Naive B cell (primary cell): ENCODE measurements at regions not wholly inside any gene's neighbourhood (a gene's known extent, or its start where the extent isn't known, plus 50 kb on each side); places are given as distances from the start of the nearest gene placed in this dataset.

Source experiments
- ATAC-seq, 2 donors: fragments of 150-1000 bp; cut with Tn5 transposase; 2 replicates each; pipeline ENCODE4 v1.10.0; 2021; ENCODE audit warnings: low read depth in 2 of 2, mild to moderate bottlenecking in 2 of 2, moderate library complexity in 2 of 2
- DNase-seq: peaks from one replicate; pipeline ENCODE4 v3.0.0; 2022
- H3K27ac Mint-ChIP-seq, 6 donors: one replicate each; pipeline ENCODE4 v1.8.0; 2020 to 2022; ENCODE audit warnings: mild to moderate bottlenecking in 6 of 6, mixed read lengths in 6 of 6, moderate library complexity in 5 of 6, inconsistent platforms in 2 of 6
- H3K27me3 Mint-ChIP-seq, 3 donors: one replicate each; pipeline ENCODE4 v1.8.0; 2021 to 2022; ENCODE audit warnings: mixed read lengths in 3 of 3, mild to moderate bottlenecking in 1 of 3
- H3K36me3 Mint-ChIP-seq, 2 donors: one replicate each; pipeline ENCODE4 v1.8.0; 2020 to 2022; ENCODE audit warnings: mixed read lengths in 2 of 2, inconsistent platforms in 1 of 2, mild to moderate bottlenecking in 1 of 2
- H3K4me1 Mint-ChIP-seq, 3 donors: one replicate each; pipeline ENCODE4 v1.8.0; 2020 to 2022; ENCODE audit warnings: mixed read lengths in 3 of 3, inconsistent platforms in 1 of 3, mild to moderate bottlenecking in 1 of 3, moderate library complexity in 1 of 3
- H3K4me3 Mint-ChIP-seq, 8 donors: one replicate each; pipeline ENCODE4 v1.8.0; 2020 to 2022; ENCODE audit warnings: mild to moderate bottlenecking in 8 of 8, mixed read lengths in 8 of 8, moderate library complexity in 8 of 8, inconsistent platforms in 2 of 8
- H3K9me3 Mint-ChIP-seq, 7 donors: one replicate each; pipeline ENCODE4 v1.8.0; 2020 to 2022; ENCODE audit warnings: mixed read lengths in 7 of 7, mild to moderate bottlenecking in 5 of 7, inconsistent platforms in 2 of 7, moderate library complexity in 1 of 7

GRCh38 chr4:166228112-166228511 lies 355.1 kb downstream of the TLL1 start:
- Mint-ChIP-seq H3K27me3 (no peaks in the 10 kb centered on the region), H3K36me3 (no peaks in the 10 kb centered on the region), H3K9me3 (peaks cover 0 to 3% (median 0%) of the 10 kb centered on the region in 7 donors), H3K27ac (no peak overlapping the region), H3K4me3 (peak overlapping the region in 1 of 8 donors; percentile 55), H3K4me1 (no peaks in the 10 kb centered on the region)
- no peak for ATAC-seq
- DNase-seq, result no peak

- ATAC-seq, result no peak
- H3K36me3 Mint-ChIP-seq, result no peaks in the 10 kb centered on the region
- no peaks in the 10 kb centered on the region for H3K4me1 Mint-ChIP-seq
- H3K4me3 Mint-ChIP-seq, result no peak overlapping the region
- no peak overlapping the region for H3K27ac Mint-ChIP-seq
- peaks cover 0 to 3% (median 2%) of the 10 kb centered on the region in 7 donors for H3K9me3 Mint-ChIP-seq
- H3K27me3 Mint-ChIP-seq, result no peaks in the 10 kb centered on the region
- no peak for DNase-seq
Measured at GRCh38 chr4:166229799-166230198, 356.8 kb downstream of the TLL1 start.

DNA sequence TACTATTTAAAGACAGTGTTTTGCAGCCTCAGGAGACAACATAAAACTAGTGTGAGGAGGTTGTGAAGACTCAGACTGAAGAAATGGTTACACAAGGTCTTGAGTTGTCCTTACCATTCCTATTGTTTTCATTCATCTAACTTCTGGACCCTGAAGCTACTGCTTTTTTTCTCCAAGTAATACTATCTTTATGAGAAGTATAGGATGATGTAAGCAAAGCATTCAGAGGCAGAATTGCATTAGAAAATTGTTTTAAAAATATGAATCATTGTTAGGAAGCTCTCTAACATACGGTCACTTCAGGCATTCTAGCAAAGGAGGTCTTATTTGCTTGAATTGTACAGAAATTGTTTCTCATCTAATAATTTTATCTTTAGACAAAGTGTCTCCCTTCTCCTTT lies 357.8 kb downstream of the TLL1 start:
- Mint-ChIP-seq H3K27ac (no peak overlapping the region), H3K4me1 (no peaks in the 10 kb centered on the region), H3K36me3 (no peaks in the 10 kb centered on the region), H3K4me3 (no peak overlapping the region), H3K27me3 (no peaks in the 10 kb centered on the region), H3K9me3 (peaks cover 0 to 3% (median 2%) of the 10 kb centered on the region in 7 donors)
- ATAC-seq (no peak), DNase-seq (no peak)

- no peaks in the 10 kb centered on the region for H3K36me3 Mint-ChIP-seq
- ATAC-seq, result no peak
- H3K27me3 Mint-ChIP-seq, result no peaks in the 10 kb centered on the region
- H3K27ac Mint-ChIP-seq, result no peak overlapping the region
- H3K4me3 Mint-ChIP-seq, result no peak overlapping the region
- DNase-seq, result no peak
- no peaks in the 10 kb centered on the region for H3K4me1 Mint-ChIP-seq
- peaks cover 0 to 12% (median 4%) of the 10 kb centered on the region in 7 donors for H3K9me3 Mint-ChIP-seq
Measured at GRCh38 chr4:166239354-166239753, 366.3 kb downstream of the TLL1 start.

DNA sequence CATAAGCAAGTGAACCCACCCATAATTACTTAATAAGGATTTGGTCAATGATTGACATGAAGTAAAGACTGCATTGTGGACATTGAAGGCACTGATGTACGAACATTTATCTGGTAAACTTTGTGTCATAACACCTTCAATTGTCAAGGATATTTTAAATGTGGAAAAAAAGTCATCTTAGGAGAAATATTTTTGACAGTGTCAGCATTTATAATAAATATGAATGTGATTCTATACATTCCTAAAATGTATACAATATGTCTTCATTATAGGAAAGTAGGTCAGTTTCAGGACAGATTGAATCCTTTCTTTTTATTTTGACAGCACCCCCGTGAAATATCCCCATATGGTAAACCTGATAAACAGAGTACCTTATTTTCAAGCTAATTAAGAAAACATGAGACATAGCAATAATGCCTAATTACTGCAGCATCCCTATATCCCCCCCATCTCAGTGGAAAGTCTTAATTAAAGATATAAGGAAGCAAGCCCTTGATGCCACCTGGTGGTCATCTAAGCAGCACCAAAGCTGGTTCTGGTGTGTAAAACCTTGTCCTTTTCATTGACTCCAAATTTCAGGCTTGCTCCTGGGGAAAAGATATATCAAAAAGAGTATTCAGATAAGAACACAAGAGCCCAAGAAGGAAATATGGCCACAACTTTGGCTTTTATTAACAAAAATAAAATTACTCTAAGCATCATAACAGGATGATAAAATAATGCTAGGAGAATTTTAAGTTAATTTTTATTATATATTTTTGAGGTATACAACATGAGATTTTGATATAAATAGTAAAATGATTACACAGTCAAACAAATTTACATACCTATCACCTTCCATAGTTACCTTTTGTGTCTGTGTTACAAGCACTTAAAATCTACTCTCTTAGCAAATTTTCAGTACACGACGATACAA lies 379.7 kb downstream of the TLL1 start:
- Mint-ChIP-seq H3K36me3 (no peaks in the 10 kb centered on the region), H3K27me3 (no peaks in the 10 kb centered on the region), H3K27ac (no peak overlapping the region), H3K4me1 (no peaks in the 10 kb centered on the region), H3K4me3 (no peak overlapping the region), H3K9me3 (no peaks in the 10 kb centered on the region)
- ATAC-seq (no peak), DNase-seq (no peak)

GRCh38 chr4:166257276-166257675 lies 384.2 kb downstream of the TLL1 start:
- Mint-ChIP-seq H3K4me3 (no peak overlapping the region), H3K9me3 (no peaks in the 10 kb centered on the region), H3K27ac (no peak overlapping the region), H3K36me3 (no peaks in the 10 kb centered on the region), H3K4me1 (no peaks in the 10 kb centered on the region), H3K27me3 (no peaks in the 10 kb centered on the region)
- no peak for DNase-seq
- no peak for ATAC-seq

GRCh38 chr4:166257891-166258290 lies 384.9 kb downstream of the TLL1 start:
- H3K36me3 Mint-ChIP-seq, result no peaks in the 10 kb centered on the region
- DNase-seq, result no peak

GRCh38 chr4:166259081-166259480 lies 386.0 kb downstream of the TLL1 start:
- H3K4me3 Mint-ChIP-seq, result no peak overlapping the region
- no peak overlapping the region for H3K27ac Mint-ChIP-seq
- H3K27me3 Mint-ChIP-seq, result no peaks in the 10 kb centered on the region
- H3K9me3 Mint-ChIP-seq, result peaks cover 0 to 1% (median 0%) of the 10 kb centered on the region in 7 donors
- DNase-seq (no peak), ATAC-seq (no peak)
- H3K4me1 Mint-ChIP-seq, result no peaks in the 10 kb centered on the region
- H3K36me3 Mint-ChIP-seq, result no peaks in the 10 kb centered on the region

More at GRCh38 chr4:166257891-166258290, 384.9 kb downstream of the TLL1 start:
- H3K9me3 Mint-ChIP-seq, result no peaks in the 10 kb centered on the region
- no peaks in the 10 kb centered on the region for H3K4me1 Mint-ChIP-seq
- H3K4me3 Mint-ChIP-seq, result no peak overlapping the region
- ATAC-seq, result no peak
- H3K27ac Mint-ChIP-seq, result no peak overlapping the region
- H3K27me3 Mint-ChIP-seq, result no peaks in the 10 kb centered on the region

DNA sequence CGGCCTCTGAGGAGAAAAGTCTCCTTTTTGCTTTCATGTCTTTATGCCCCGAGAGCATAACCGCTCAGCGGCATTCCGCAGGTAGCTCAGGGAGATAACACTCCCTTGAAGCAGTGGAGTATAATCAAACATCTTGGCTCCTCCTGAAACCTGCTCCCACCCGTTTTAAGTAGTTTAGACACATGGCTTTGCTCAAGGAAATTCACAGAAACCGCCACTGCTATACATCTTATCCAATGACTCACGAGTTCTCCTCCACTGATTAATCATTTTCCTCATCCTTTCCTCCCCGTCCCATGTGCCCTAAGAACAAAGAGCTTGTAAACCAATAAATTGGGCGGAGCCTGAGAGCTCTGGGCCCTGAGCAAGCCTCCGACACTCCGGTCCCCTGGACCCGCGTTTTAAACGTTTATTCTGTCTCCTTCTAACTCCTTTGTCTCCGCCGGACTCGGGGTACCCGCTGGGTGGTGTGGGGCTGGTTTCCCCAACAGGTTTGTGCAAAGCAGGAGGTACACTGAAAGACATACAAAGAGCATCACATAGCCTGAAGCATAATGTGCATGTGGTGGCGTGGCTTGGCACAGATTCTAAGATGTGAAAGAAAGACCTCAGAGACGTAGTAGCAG lies 401.2 kb downstream of the TLL1 start:
- ATAC-seq (no peak), DNase-seq (no peak)
- Mint-ChIP-seq H3K9me3 (peaks cover 0 to 6% (median 2%) of the 10 kb centered on the region in 7 donors), H3K27me3 (no peaks in the 10 kb centered on the region), H3K27ac (no peak overlapping the region), H3K36me3 (no peaks in the 10 kb centered on the region), H3K4me1 (no peaks in the 10 kb centered on the region), H3K4me3 (no peak overlapping the region)

- peaks cover 0 to 5% (median 2%) of the 10 kb centered on the region in 7 donors for H3K9me3 Mint-ChIP-seq
- no peak overlapping the region for H3K4me3 Mint-ChIP-seq
- no peaks in the 10 kb centered on the region for H3K27me3 Mint-ChIP-seq
- H3K4me1 Mint-ChIP-seq, result no peaks in the 10 kb centered on the region
- H3K27ac Mint-ChIP-seq, result no peak overlapping the region
- DNase-seq, result no peak
- ATAC-seq, result no peak
- H3K36me3 Mint-ChIP-seq, result no peaks in the 10 kb centered on the region
Measured at GRCh38 chr4:166274775-166275174, 401.7 kb downstream of the TLL1 start.

- H3K27ac Mint-ChIP-seq, result no peak overlapping the region
- no peaks in the 10 kb centered on the region for H3K27me3 Mint-ChIP-seq
- H3K4me1 Mint-ChIP-seq, result no peaks in the 10 kb centered on the region
- peaks cover 0 to 5% (median 0%) of the 10 kb centered on the region in 7 donors for H3K9me3 Mint-ChIP-seq
- ATAC-seq (no peak), DNase-seq (no peak)
- no peak overlapping the region for H3K4me3 Mint-ChIP-seq
- H3K36me3 Mint-ChIP-seq, result no peaks in the 10 kb centered on the region
Measured at GRCh38 chr4:166277401-166277800, 404.4 kb downstream of the TLL1 start.

DNA sequence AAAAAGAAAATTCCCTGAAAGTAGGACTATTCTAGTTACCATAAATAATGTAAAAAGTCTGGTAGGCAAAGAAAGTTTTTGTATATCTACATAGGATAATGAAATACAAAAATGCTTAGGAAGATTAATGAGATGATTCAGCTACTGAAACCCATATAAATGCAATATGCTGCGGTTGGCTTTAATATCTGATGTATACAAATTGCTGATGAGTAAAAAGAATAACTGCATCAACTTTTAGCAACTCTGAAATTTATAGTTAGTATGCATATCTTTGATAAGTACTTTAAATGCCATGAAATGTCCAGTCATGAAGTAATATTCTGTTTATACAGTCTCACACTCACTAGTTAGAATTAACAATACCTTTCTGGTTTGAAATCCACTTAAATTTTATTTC lies 404.8 kb downstream of the TLL1 start:
- H3K4me3 Mint-ChIP-seq, result no peak overlapping the region
- no peak for DNase-seq
- H3K27me3 Mint-ChIP-seq, result no peaks in the 10 kb centered on the region
- H3K4me1 Mint-ChIP-seq, result no peaks in the 10 kb centered on the region
- no peak for ATAC-seq
- H3K27ac Mint-ChIP-seq, result no peak overlapping the region
- H3K36me3 Mint-ChIP-seq, result no peaks in the 10 kb centered on the region
- H3K9me3 Mint-ChIP-seq, result peaks cover 0 to 5% (median 0%) of the 10 kb centered on the region in 7 donors

DNA sequence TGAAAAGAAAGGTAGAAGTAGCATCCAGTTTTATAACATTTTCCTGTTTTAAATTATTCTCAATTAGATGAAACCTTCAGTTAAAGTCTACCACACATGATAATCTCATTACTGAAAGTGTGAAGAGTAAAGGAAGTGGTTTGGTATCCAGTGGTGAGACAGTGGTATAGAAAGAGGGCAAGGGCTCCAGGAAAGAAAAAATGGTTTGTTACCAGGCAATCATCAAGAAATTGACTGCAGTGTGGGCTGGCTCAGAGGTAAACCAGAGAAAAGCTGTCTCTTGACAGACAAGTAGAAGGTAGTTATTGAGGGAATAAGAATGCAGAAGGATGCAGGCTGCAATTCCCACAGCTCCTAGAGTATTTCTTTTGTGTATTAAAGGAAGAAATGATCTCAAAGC lies 406.2 kb downstream of the TLL1 start:
- DNase-seq (no peak), ATAC-seq (no peak)
- Mint-ChIP-seq H3K36me3 (no peaks in the 10 kb centered on the region), H3K4me1 (no peaks in the 10 kb centered on the region), H3K9me3 (peaks cover 0 to 4% (median 0%) of the 10 kb centered on the region in 7 donors), H3K27me3 (no peaks in the 10 kb centered on the region), H3K27ac (no peak overlapping the region), H3K4me3 (no peak overlapping the region)

- no peak overlapping the region for H3K4me3 Mint-ChIP-seq
- no peak overlapping the region for H3K27ac Mint-ChIP-seq
- DNase-seq (no peak), ATAC-seq (no peak)
- no peaks in the 10 kb centered on the region for H3K36me3 Mint-ChIP-seq
- H3K4me1 Mint-ChIP-seq, result no peaks in the 10 kb centered on the region
- H3K9me3 Mint-ChIP-seq, result peaks cover 0 to 4% (median 0%) of the 10 kb centered on the region in 7 donors
- H3K27me3 Mint-ChIP-seq, result no peaks in the 10 kb centered on the region
Measured at GRCh38 chr4:166280642-166281041, 407.6 kb downstream of the TLL1 start.
